GM18867 (cell line): ENCODE measurements at regions not wholly inside any gene's neighbourhood (a gene's known extent, or its start where the extent isn't known, plus 50 kb on each side); places are given as distances from the start of the nearest gene placed in this dataset.

Source experiments
- ATAC-seq: cut with Tn5 transposase; IDR thresholded peaks from one replicate; pipeline ENCODE4 v1.9.1; 2021; ENCODE audit warnings: mild to moderate bottlenecking, moderate library complexity; ENCODE audit not compliant: unreplicated experiment

DNA sequence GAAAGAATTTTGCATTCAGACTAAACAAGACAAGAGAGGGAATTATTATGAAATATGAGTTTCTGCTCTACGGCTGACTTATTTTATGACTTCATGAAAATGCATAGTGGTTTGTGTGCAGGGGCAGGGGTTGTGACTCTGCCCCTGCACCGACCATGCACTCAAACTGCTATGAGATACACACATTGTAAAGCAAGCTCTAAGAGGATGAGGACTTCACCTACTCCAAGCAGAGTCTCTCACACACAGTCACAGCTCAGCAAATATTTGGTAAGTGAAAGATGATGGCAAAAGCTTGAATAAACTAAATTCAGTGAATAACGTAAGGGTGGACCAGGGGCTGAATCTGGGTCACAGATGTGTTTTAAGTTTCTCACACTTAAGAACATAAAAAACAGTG lies 542.9 kb downstream of the PRELID2 start:
- ATAC-seq: no peak

DNA sequence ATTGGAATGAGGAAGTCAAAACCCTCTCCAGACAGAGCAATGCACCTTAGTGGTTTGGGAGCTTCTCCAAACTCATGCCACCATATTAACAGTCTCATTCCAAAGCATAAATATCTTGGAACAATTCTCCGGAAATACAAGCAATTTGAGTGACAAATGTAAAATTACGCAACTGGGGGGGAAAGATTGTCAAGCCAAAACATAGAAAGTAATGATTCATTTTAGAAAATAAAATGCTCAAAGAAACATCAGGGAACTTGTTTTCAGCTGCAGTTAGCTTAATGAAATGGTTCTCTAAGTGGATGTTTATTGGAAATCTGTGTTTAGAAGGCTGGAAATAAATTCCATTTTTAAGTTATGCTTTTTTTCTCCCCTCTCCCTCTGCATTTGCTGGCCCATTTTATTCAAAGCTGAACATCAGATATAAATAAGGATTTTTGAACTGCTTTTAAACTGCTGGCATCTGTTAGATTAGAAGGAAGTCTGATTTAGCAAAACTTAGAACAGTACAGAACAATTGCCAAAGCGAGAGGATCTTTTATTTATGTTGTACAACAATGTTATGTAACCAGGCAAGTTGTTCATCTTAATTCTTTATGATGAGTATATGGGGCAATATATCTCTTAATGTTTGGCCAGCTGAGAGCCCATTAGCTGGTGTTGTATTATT lies 551.9 kb downstream of the PRELID2 start:
- ATAC-seq: no peak

DNA sequence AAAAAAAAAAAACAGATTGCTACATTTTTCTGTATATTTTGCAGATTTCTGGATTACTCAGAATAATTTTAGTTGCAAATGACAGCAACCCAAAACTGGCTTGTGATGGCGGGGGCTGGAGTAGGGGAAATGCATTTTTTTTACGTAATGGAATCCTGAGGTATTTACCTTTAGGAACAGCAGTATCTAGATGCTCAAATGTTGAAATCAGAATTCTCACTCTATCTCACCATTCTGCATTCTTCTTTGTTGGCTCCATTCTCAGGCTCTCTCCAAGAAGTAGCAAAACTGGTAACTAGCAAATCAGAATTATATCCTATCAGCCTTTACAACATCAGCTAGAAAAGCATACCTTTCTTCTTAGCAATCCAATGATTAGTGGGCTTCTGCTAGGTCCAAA lies 554.3 kb downstream of the PRELID2 start:
- no peak for ATAC-seq

DNA sequence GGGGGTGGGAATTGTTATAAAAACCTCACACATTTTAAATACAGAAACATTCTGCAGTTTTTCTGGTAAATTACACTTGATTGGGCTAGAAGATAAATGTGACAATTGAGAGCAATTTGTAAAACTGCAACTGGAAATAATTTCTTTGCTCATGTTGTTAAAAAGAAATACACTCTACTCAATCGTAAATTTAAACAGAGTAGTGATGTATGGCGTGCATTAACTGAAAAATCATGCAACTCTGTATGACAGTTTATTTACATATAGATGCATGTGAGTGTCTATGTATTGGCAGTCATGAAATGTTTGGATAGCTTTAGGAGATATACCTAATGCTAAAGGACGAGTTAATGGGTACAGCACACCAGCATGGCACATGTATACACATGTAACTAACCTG lies 554.9 kb downstream of the PRELID2 start:
- no peak for ATAC-seq

DNA sequence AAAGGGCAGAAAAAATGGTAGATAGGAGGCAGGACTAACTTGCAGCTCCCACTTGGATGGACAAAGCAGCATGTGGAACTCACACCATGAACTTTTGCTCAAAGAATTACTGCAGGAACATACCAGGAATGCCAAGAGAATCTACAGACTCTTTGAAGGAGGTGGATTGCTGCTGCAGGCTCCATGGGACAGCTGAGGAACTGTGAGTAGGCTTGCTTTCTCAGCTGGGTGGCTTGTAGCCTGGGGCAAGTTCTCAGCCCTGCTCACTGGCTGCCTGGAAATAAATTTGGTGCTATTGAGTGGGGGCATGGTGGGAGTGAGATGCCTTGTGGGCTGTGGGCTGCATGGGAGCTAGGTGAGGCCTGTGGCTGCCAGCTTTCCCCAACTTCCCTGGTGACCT lies 574.5 kb downstream of the PRELID2 start:
- ATAC-seq: no peak

DNA sequence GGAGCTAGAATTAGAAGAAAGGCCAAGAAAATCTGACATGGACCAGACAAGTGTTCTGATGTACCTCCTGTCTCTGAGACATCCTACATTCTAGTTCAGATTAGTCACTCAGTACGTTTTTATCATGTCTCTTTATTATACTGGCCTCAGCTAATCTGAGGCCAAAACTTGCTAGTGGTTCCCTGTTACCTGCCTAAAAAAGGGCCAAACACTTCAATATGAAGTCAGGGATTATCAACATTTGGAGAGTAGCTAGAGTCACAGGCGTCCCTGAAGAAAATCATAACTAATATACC lies 587.4 kb downstream of the PRELID2 start:
- no peak for ATAC-seq

DNA sequence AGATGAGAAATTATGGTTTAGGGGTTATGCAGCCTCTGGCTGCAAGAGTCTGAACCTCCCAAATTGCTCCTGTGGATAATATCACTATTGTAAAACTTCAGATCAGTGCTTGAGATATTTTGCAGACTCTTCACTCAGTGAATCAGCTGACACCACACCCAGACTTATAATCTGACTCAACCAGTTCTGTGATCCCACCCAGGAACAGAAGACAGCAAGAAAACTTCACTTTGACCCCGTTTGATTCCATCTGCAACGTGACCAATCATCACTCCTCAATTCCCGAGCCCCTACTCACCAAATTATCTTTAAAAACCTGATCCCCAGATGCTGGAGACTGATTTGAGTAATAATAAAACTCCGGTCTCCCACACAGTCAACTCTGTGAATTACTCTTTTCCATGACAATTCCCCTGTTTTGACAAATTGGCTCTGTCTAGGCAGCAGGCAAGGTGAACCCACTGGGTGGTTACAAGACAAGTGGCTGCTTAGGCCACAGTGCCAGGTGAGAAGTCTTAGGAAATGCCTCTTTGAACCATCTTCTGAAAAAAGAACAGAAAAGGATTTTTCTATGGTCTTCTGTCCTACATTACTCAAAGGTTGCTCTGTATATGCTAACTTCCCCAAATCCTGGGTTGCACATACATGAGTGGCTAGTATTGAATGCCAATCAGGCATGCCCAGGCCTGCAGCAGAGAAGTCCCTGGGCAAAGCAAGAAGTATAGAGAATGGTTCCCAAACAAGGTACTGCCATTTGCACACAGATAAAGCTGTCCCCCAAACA lies 588.0 kb downstream of the PRELID2 start:
- peak; percentile 59 for ATAC-seq

DNA sequence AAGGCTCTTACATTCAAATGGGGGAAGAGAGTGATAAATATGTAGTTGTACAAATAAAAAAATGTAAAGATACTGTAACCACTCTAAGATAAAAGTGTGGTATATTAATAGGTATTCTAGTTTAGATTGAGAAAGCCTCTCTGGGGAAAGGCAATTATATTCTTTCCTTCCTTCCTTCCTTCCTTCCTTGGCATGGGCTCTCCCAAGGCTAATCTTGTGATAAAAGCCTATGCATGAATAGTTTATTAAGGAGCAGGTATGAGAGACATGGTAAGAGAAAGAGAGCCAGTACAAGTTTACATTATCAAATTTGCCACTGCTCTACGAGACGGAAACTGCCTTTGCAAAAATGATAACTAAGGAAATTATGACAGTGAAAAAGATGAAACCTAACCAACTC lies 588.8 kb downstream of the PRELID2 start:
- ATAC-seq: no peak

DNA sequence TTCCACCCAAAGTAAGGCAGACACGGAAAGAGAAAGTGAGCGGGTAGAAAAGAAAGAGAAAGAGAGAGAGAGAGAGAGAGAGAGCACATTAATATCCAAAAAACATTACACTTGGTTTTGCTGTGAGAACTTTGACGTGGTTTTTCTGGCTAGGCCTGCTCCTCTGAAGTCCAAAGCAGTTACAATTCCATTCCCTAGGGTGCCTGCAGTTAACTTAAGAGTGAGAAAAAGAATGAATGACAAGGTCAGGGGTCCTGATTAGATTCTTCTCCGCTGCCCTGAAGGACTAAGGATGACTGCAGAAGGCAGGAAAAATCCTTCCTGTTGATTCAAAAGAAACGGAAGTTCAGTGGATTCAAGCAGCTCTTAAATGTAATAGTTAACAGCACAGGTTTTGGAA lies 589.8 kb downstream of the PRELID2 start:
- no peak for ATAC-seq

DNA sequence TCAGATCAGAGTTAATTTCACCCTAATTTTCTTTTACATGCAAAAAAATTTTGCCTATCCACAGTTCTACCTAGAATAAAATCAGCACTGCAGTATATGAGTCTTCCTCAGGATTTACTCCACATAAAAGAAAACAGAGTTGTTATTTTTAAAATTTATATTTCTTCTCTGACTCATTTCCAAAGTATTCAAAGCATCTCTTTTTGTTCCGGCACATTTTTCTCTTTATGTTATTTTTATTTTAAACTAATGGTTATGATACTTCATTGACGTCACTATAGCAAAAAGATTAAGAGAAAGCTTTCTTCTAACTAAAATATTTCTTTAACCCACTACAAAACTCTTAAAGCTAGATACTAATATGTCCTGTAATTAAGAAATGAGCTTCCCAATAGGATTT lies 590.4 kb downstream of the PRELID2 start:
- no peak for ATAC-seq

DNA sequence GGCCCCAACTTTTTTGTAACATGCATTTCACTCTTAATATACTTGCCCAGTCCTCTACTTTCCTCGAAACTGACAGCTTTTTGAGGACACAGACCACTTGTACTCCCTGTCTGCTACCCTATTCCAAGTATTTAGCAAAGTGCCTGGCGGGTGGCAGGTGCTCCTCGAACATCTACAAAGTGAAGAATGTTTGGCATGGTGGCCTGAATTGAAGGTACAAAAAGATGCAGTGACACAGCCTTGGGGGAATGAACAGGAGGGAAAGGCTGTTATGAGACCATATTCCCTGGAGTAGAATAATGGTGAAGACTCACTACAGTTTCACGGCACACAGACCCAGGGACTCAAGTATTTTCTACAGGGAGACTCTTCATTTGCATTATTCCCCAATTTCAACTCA lies 590.9 kb downstream of the PRELID2 start:
- no peak for ATAC-seq

DNA sequence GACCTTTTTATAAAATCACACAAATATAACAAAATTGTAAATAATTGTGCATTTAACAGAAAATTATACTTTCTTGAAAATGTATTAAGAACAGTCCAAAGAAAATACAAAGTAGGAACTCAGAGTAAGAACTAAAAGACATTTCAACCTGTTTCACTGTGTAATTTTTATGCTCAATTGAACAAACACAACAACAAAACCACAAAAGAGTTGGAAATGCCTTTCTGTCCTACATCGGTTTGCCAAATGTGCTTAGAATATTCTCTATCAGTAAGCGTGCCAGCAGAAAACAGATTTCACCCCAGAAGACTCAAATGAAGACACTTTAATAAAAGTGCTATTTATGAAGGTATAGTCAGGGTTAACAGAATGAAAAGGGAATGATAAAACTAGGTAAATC lies 592.1 kb downstream of the PRELID2 start:
- no peak for ATAC-seq

DNA sequence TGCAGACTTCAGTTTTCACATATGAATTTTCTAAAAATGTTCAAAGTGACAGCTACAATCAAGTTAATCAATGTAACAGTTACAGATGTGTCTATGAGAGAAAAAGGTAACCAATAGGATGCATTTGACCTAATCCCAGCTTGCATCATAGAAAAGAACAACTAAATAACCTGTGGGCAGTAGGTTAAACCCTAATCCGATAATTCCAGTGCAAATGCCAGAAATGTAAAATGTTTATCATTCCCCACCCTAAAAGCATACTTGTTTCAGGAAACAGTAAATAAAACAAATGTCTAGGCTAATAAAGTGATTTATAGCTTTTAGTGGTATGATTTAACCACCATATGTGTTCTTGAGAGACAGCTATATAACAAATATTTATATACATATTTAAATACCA lies 592.6 kb downstream of the PRELID2 start:
- no peak for ATAC-seq

DNA sequence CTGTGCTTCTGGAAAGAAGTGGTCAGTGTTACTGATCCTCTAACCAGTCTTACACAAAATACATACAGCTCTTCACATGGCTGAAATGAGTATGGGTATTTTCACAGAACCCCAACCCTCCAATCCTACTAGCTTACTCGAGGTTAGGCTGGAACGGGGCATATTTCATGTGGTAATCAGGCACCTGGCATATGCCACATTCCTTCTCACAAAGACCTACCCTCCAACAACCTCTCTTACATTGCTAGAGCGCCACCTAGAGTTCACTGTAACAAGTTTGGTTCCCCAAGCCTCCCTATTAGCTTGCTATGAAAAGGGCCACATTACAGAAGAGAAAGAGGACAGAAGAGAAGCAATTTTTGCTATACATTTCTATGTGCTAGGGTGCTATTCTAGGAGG lies 597.3 kb downstream of the PRELID2 start:
- peak; percentile 85 for ATAC-seq

DNA sequence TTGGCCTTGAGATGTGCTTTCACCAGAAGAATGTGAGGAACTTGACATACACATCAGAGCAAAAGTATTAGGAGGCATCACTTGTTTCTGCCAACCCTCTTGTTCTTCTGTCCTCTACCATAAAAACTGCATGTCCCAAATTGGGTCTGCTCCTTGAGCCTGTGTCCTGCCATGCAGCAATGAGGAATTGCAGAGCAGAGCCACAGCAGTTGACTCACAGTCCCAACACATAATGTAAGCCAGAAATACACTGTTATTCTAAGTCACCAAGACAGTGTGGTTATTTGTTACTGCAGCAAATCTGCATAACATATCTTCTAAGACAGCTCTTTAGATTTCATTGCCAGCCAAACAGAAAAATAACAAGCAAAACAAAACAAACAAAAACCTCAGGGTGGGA lies 598.2 kb downstream of the PRELID2 start:
- no peak for ATAC-seq

DNA sequence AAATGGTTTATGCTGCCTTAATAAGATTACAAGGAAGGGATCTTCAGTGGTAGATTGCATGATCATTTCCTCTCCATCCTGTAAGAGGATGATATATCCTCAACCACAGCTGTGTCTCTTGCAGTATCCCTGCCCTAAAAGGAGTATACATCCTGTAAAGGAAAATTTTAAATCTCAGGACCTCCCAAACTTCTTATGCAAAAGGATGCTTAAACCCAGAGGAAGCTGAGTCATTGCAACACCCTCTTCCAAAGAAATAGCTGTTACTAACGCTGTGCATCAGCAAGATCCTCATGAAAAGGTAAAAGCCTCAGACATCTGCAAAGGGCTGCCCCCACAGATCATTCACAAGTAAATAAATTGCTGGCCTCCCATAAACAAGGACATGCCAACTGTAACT lies 599.0 kb downstream of the PRELID2 start:
- no peak for ATAC-seq

DNA sequence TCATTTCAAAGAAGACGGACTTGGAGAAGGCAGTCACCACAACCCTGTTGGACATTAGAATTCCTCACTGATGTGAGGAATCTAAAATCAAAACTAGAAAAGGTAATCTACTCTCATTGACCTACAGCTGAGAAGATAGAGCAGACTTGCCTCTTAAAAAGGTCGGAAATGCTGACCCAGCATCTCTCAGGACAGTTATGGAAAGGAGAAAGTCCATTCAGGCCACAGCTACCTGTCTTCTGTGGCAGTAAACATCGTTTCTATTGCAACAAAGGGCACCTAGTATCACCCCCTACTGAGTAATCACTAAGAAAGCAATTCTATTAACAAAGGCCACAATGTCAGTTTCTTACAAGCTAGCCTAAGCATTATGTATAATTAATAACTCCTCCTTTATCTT lies 601.7 kb downstream of the PRELID2 start:
- no peak for ATAC-seq

DNA sequence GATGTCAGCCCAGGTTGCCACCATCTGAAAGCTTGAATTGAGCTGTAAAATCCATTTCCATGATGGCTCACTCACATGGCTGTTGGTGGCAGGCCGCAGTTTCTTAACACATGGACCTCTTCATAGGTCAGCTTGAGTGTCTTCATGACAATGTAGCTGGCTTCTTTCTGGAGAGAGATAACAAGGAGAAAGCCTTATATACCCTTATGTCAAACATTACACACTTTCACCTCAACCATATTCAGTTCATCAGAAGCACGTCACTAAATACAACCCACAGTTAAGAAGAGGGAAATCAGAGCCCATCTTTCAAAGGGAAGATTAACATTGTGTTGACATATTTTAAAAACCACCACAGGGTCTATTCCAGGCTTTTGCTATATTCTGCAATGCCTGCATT lies 604.4 kb downstream of the PRELID2 start:
- ATAC-seq: no peak

DNA sequence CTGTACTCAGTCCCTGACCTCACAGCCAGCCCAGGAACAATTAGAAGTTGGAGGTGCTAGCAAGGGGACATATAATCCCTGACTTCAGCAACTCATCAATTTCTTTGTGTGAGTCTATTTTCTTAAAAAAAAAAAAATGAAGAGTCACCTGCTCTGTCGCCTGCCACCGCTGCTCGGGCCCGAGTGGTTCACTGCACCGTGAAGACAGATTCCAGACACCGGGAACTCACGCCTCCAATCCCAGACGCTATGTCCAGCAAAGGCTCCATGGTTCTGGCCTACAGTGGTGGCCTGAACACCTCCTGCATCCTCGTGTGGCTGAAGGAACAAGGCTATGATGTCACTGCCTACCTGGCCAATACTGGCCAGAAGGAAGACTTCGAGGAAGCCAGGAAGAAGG lies 606.6 kb downstream of the PRELID2 start:
- ATAC-seq: no peak

DNA sequence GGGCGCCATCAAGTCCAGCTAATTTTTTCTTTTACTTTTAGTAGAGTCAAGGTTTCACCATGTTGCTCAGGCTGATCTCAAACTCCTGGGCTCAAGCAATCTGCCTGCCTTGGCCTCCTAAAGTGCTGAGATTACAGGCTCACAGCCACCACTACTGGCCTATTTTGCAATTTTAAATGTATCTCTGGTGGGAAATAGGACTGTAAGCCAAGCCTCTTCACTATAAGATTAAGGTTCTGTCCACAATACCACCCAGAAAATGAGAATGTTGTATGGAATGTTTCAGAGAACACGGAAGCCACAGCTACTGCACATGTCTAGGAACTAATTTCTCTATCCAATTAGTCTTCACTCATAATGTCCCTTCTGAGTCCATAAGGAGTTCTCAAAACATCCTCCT lies 607.3 kb downstream of the PRELID2 start:
- no peak for ATAC-seq

DNA sequence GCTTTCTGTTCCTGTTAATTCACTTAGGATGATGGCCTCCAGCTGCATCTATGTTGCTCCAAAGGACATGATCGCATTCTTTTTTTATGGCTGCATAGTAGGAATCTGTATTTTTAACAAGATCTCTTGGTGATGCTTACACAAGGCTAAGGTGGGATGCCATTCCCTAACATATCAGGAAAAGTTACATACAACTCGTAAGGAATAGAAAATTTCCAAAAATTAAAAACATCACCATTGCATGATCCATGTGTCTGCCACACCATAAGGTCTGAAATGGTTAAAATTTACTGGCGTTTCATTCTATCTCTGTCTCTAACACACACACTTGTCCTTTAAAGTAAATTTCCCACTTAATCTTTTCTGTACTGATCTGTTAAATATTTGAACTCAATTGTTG lies 608.4 kb downstream of the PRELID2 start:
- no peak for ATAC-seq

DNA sequence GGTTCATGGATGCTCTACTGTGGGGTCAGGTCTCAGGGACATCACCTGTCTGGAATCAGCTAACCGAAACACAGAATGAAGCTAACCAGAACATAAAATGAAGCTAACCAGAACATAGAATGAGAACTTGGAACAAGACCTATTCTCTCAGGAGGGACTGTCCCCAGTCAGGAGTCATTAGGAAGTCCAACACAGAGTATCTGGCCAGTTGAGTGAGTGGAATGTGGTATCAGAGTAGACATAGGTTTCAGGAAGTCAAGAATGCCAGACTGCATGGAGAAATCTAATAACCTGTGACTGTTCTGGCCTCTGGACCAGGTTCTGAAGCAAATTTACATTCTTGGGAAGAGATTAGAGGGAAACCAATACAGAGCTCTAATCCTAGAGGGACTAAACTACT lies 609.6 kb downstream of the PRELID2 start:
- no peak for ATAC-seq

DNA sequence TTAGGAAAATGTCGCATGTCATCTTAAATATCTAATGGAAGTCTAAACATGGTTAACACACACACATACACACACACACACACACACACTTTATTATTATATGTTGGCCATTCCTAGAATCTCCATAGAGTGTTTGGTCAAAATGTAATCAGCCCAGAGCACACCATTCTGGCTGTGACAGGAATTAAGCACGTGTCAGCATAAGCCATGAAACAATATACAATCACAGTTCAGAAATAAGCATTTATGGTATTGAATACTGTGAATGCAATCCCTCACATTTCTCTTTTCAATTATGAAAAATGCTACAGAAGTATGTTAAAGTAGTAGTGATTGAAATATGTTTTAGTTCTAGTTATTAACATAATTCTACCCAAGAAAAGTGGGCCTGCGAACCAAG lies 611.6 kb downstream of the PRELID2 start:
- no peak for ATAC-seq
